Left ventricle myocardium inferior (tissue), 1 donor: ENCODE measurements at regions not wholly inside any gene's neighbourhood (a gene's known extent, or its start where the extent isn't known, plus 50 kb on each side); places are given as distances from the start of the nearest gene placed in this dataset.

Experiments used
- DNase-seq: peaks from one replicate; pipeline ENCODE4 v3.0.0-alpha.2; 2020
- H3K27ac ChIP-seq: fragments of 200-600 bp; replicated peaks from 2 replicates; pipeline ENCODE4 v1.8.0; 2021
- H3K27me3 ChIP-seq: fragments of 200-600 bp; 2 replicates; pipeline ENCODE4 v1.8.0; 2021; ENCODE audit warnings: low read depth
- H3K36me3 ChIP-seq: fragments of 200-600 bp; 2 replicates; pipeline ENCODE4 v1.8.0; 2021
- H3K4me1 ChIP-seq: fragments of 200-600 bp; 2 replicates; pipeline ENCODE4 v1.8.0; 2021
- H3K4me3 ChIP-seq: fragments of 200-600 bp; 2 replicates; pipeline ENCODE4 v1.8.0; 2021; ENCODE audit warnings: mild to moderate bottlenecking, moderate library complexity
- H3K9me3 ChIP-seq: fragments of 200-600 bp; replicated peaks from 2 replicates; pipeline ENCODE4 v1.8.0; 2021
- CTCF ChIP-seq: fragments of 200-600 bp; IDR thresholded peaks from 2 replicates; pipeline ENCODE4 v1.8.0; 2021; ENCODE audit warnings: antibody characterized with exemption, mild to moderate bottlenecking, borderline replicate concordance
- intact Hi-C: fragments of 100-400 bp; cut with micrococcal nuclease; formaldehyde crosslinking; loops from one replicate; pipeline ENCODE4 v1.11.0; 2022
- donor health status: DM: no; HTN: yes; CAD: no; lungs with severe emphysema.

- no peak for TF ChIP-seq CTCF
- Histone ChIP-seq H3K4me1 (no peaks in the 10 kb centered on the region), H3K9me3 (no peaks in the 10 kb centered on the region), H3K27ac (no peak overlapping the region), H3K36me3 (no peaks in the 10 kb centered on the region), H3K4me3 (no peak overlapping the region), H3K27me3 (peaks cover 39% of the 10 kb centered on the region)
- no peak for DNase-seq
- intact Hi-C loops, result no loop called here
Measured at GRCh38 chr5:6843821-6844220, 130.6 kb downstream of the TENT4A start.

GRCh38 chr5:6845856-6846255 is 132.6 kb downstream of the TENT4A start:
- no peak for DNase-seq
- Histone ChIP-seq H3K4me1 (no peaks in the 10 kb centered on the region), H3K27me3 (peaks cover 26% of the 10 kb centered on the region), H3K4me3 (no peak overlapping the region), H3K36me3 (no peaks in the 10 kb centered on the region), H3K9me3 (peaks cover 2% of the 10 kb centered on the region), H3K27ac (no peak overlapping the region)
- intact Hi-C loops, result no loop called here
- TF ChIP-seq CTCF, result no peak

- Histone ChIP-seq H3K9me3 (peaks cover 15% of the 10 kb centered on the region), H3K27ac (no peak overlapping the region), H3K4me1 (no peaks in the 10 kb centered on the region), H3K27me3 (peaks cover 12% of the 10 kb centered on the region), H3K4me3 (no peak overlapping the region), H3K36me3 (no peaks in the 10 kb centered on the region)
- DNase-seq, result no peak
- TF ChIP-seq CTCF, result no peak
- intact Hi-C loops, result no loop called here
Measured at GRCh38 chr5:6847870-6848269, 134.6 kb downstream of the TENT4A start.

GRCh38 chr5:6849316-6850105 is 136.3 kb downstream of the TENT4A start:
- DNase-seq, result no peak
- Histone ChIP-seq H3K36me3 (no peaks in the 10 kb centered on the region), H3K9me3 (peaks cover 15% of the 10 kb centered on the region), H3K27ac (no peak overlapping the region), H3K4me3 (no peak overlapping the region), H3K4me1 (no peaks in the 10 kb centered on the region), H3K27me3 (no peaks in the 10 kb centered on the region)
- TF ChIP-seq CTCF, result no peak
- intact Hi-C loops, result no loop called here

GRCh38 chr5:6850106-6850432 is 136.8 kb downstream of the TENT4A start:
- no peaks in the 10 kb centered on the region for H3K4me1 ChIP-seq
- no peak for DNase-seq
- H3K9me3 ChIP-seq, result peaks cover 15% of the 10 kb centered on the region
- H3K27ac ChIP-seq, result no peak overlapping the region
- H3K27me3 ChIP-seq, result no peaks in the 10 kb centered on the region
- no peak for TF ChIP-seq CTCF
- intact Hi-C loops, result no loop called here
- H3K36me3 ChIP-seq, result no peaks in the 10 kb centered on the region
- H3K4me3 ChIP-seq, result no peak overlapping the region
